ENCODE measurements at regions not wholly inside any gene's neighbourhood (a gene's known extent, or its start where the extent isn't known, plus 50 kb on each side); places are given as distances from the start of the nearest gene placed in this dataset.
"Not testable (repeated sequence)": the region's sequence is repeated elsewhere in the genome, so short reads cannot be mapped to it uniquely, and the experiment has no call there.

GRCh38 chr4:60840020-60840419 is 360.1 kb upstream of the ADGRL3 start:
- no peak for DNase-seq

- DNase-seq = no peak
These were observed 353.4 kb upstream of the ADGRL3 start for GRCh38 chr4:60846678-60847077.

- DNase-seq = no peak
These were observed 352.5 kb upstream of the ADGRL3 start for GRCh38 chr4:60847614-60848013.

- DNase-seq = no peak
These were observed 342.9 kb upstream of the ADGRL3 start for GRCh38 chr4:60857130-60857753.

- no peak for DNase-seq
These were observed 336.7 kb upstream of the ADGRL3 start for GRCh38 chr4:60863442-60863841.

- DNase-seq = no peak
These were observed 334.9 kb upstream of the ADGRL3 start for GRCh38 chr4:60865273-60865672.

- DNase-seq = no peak
These were observed 331.7 kb upstream of the ADGRL3 start for GRCh38 chr4:60868232-60868960.

GRCh38 chr4:60879135-60879701 is 320.9 kb upstream of the ADGRL3 start:
- no peak for DNase-seq

GRCh38 chr4:60884587-60884986 is 315.5 kb upstream of the ADGRL3 start:
- DNase-seq = no peak

GRCh38 chr4:60885011-60885410 is 315.1 kb upstream of the ADGRL3 start:
- DNase-seq = no peak

GRCh38 chr4:60890743-60891142 is 309.4 kb upstream of the ADGRL3 start:
- DNase-seq = no peak

GRCh38 chr4:60891947-60892346 is 308.2 kb upstream of the ADGRL3 start:
- no peak for DNase-seq

- no peak for DNase-seq
These were observed 302.7 kb upstream of the ADGRL3 start for GRCh38 chr4:60897415-60897814.

- no peak for DNase-seq
These were observed 295.0 kb upstream of the ADGRL3 start for GRCh38 chr4:60905162-60905561.

- DNase-seq = no peak
These were observed 289.0 kb upstream of the ADGRL3 start for GRCh38 chr4:60911127-60911526.

- no peak for DNase-seq
These were observed 287.1 kb upstream of the ADGRL3 start for GRCh38 chr4:60913002-60913401.

GRCh38 chr4:60913671-60914070 is 286.5 kb upstream of the ADGRL3 start:
- DNase-seq = no peak

GRCh38 chr4:60921735-60922134 is 278.4 kb upstream of the ADGRL3 start:
- DNase-seq = not testable (repeated sequence)

- no peak for DNase-seq
These were observed 277.1 kb upstream of the ADGRL3 start for GRCh38 chr4:60923075-60923474.

- DNase-seq = no peak
These were observed 273.5 kb upstream of the ADGRL3 start for GRCh38 chr4:60926624-60927023.

- no peak for DNase-seq
These were observed 269.3 kb upstream of the ADGRL3 start for GRCh38 chr4:60930866-60931265.

- no peak for DNase-seq
These were observed 265.4 kb upstream of the ADGRL3 start for GRCh38 chr4:60934566-60935295.

- no peak for DNase-seq
These were observed 261.9 kb upstream of the ADGRL3 start for GRCh38 chr4:60938181-60938580.

GRCh38 chr4:60938621-60939020 is 261.5 kb upstream of the ADGRL3 start:
- no peak for DNase-seq

All from stimulated activated naive CD4-positive, alpha-beta T cell (primary cell).